Neuron (in vitro differentiated cells): ENCODE measurements at regions not wholly inside any gene's neighbourhood (a gene's known extent, or its start where the extent isn't known, plus 50 kb on each side); places are given as distances from the start of the nearest gene placed in this dataset.

Experiments
- H2AFZ ChIP-seq: one replicate; pipeline ENCODE4 v1.6.1; 2013; ENCODE audit warnings: low read depth, mild to moderate bottlenecking, inconsistent platforms, low read length, moderate library complexity
- H3K27me3 ChIP-seq: one replicate; pipeline ENCODE4 v1.6.1; 2013; ENCODE audit warnings: low read length; ENCODE audit not compliant: insufficient read depth
- H3K36me3 ChIP-seq: one replicate; pipeline ENCODE4 v1.6.1; 2013; ENCODE audit warnings: low read length; ENCODE audit not compliant: insufficient read depth
- H3K4me1 ChIP-seq: one replicate; pipeline ENCODE4 v1.6.1; 2013; ENCODE audit warnings: low read length; ENCODE audit not compliant: insufficient read depth
- H3K4me3 ChIP-seq: 2 replicates; pipeline ENCODE4 v1.5.1; 2013; ENCODE audit warnings: mild to moderate bottlenecking, low read length, moderate library complexity
- H3K9me3 ChIP-seq: one replicate; pipeline ENCODE4 v1.6.1; 2013; ENCODE audit warnings: low read length

GRCh38 chr1:88252745-88253144 lies 431.3 kb upstream of the PKN2 start:
- no peak overlapping the region for H3K4me3 ChIP-seq
- H3K4me1 ChIP-seq: no peaks in the 10 kb centered on the region
- H2AFZ ChIP-seq: no peak overlapping the region
- no peaks in the 10 kb centered on the region for H3K9me3 ChIP-seq
- H3K27me3 ChIP-seq: no peaks in the 10 kb centered on the region
- no peaks in the 10 kb centered on the region for H3K36me3 ChIP-seq

- Histone ChIP-seq H2AFZ (no peak overlapping the region), H3K27me3 (no peaks in the 10 kb centered on the region), H3K9me3 (no peaks in the 10 kb centered on the region), H3K36me3 (no peaks in the 10 kb centered on the region), H3K4me3 (no peak overlapping the region), H3K4me1 (no peaks in the 10 kb centered on the region)
Observed at GRCh38 chr1:88265606-88266005, 418.5 kb upstream of the PKN2 start.

GRCh38 chr1:88266051-88266450 lies 418.0 kb upstream of the PKN2 start:
- Histone ChIP-seq H3K4me3 (no peak overlapping the region), H3K4me1 (no peaks in the 10 kb centered on the region), H2AFZ (no peak overlapping the region), H3K27me3 (no peaks in the 10 kb centered on the region), H3K9me3 (no peaks in the 10 kb centered on the region), H3K36me3 (no peaks in the 10 kb centered on the region)

GRCh38 chr1:88272216-88272615 lies 411.9 kb upstream of the PKN2 start:
- Histone ChIP-seq H3K27me3 (no peaks in the 10 kb centered on the region), H2AFZ (peak overlapping the region; percentile 12), H3K4me3 (no peak overlapping the region), H3K9me3 (no peaks in the 10 kb centered on the region), H3K36me3 (no peaks in the 10 kb centered on the region), H3K4me1 (peaks cover 17% of the 10 kb centered on the region)

- Histone ChIP-seq H3K27me3 (no peaks in the 10 kb centered on the region), H3K36me3 (no peaks in the 10 kb centered on the region), H3K4me3 (no peak overlapping the region), H2AFZ (no peak overlapping the region), H3K9me3 (no peaks in the 10 kb centered on the region), H3K4me1 (peaks cover 17% of the 10 kb centered on the region)
Observed at GRCh38 chr1:88274431-88274830, 409.6 kb upstream of the PKN2 start.

GRCh38 chr1:88275259-88275862 lies 408.7 kb upstream of the PKN2 start:
- H3K36me3 ChIP-seq: no peaks in the 10 kb centered on the region
- no peak overlapping the region for H2AFZ ChIP-seq
- H3K4me1 ChIP-seq: peaks cover 17% of the 10 kb centered on the region
- H3K4me3 ChIP-seq: no peak overlapping the region
- no peaks in the 10 kb centered on the region for H3K9me3 ChIP-seq
- no peaks in the 10 kb centered on the region for H3K27me3 ChIP-seq

GRCh38 chr1:88276163-88276562 lies 407.9 kb upstream of the PKN2 start:
- no peak overlapping the region for H3K4me3 ChIP-seq
- H2AFZ ChIP-seq: no peak overlapping the region
- no peaks in the 10 kb centered on the region for H3K27me3 ChIP-seq

GRCh38 chr1:88284066-88284465 lies 400.0 kb upstream of the PKN2 start:
- Histone ChIP-seq H3K36me3 (no peaks in the 10 kb centered on the region), H2AFZ (no peak overlapping the region), H3K4me3 (no peak overlapping the region), H3K27me3 (no peaks in the 10 kb centered on the region), H3K4me1 (no peaks in the 10 kb centered on the region), H3K9me3 (no peaks in the 10 kb centered on the region)

More at GRCh38 chr1:88276163-88276562, 407.9 kb upstream of the PKN2 start:
- H3K9me3 ChIP-seq: no peaks in the 10 kb centered on the region
- no peaks in the 10 kb centered on the region for H3K36me3 ChIP-seq
- H3K4me1 ChIP-seq: peaks cover 17% of the 10 kb centered on the region

- no peak overlapping the region for H2AFZ ChIP-seq
- H3K36me3 ChIP-seq: no peaks in the 10 kb centered on the region
- no peaks in the 10 kb centered on the region for H3K27me3 ChIP-seq
- no peaks in the 10 kb centered on the region for H3K4me1 ChIP-seq
- H3K9me3 ChIP-seq: no peaks in the 10 kb centered on the region
- no peak overlapping the region for H3K4me3 ChIP-seq
Observed at GRCh38 chr1:88284666-88285366, 399.3 kb upstream of the PKN2 start.

- H3K27me3 ChIP-seq: no peaks in the 10 kb centered on the region
- no peak overlapping the region for H2AFZ ChIP-seq
- H3K36me3 ChIP-seq: no peaks in the 10 kb centered on the region
- no peaks in the 10 kb centered on the region for H3K4me1 ChIP-seq
- no peaks in the 10 kb centered on the region for H3K9me3 ChIP-seq
- no peak overlapping the region for H3K4me3 ChIP-seq
Observed at GRCh38 chr1:88286716-88287115, 397.4 kb upstream of the PKN2 start.

GRCh38 chr1:88288571-88288970 lies 395.5 kb upstream of the PKN2 start:
- Histone ChIP-seq H3K4me3 (no peak overlapping the region), H2AFZ (no peak overlapping the region), H3K36me3 (no peaks in the 10 kb centered on the region), H3K9me3 (no peaks in the 10 kb centered on the region), H3K4me1 (no peaks in the 10 kb centered on the region), H3K27me3 (no peaks in the 10 kb centered on the region)

- Histone ChIP-seq H2AFZ (no peak overlapping the region), H3K36me3 (no peaks in the 10 kb centered on the region), H3K4me1 (no peaks in the 10 kb centered on the region), H3K9me3 (no peaks in the 10 kb centered on the region), H3K27me3 (no peaks in the 10 kb centered on the region), H3K4me3 (no peak overlapping the region)
Observed at GRCh38 chr1:88289401-88290102, 394.5 kb upstream of the PKN2 start.

GRCh38 chr1:88291611-88292354 lies 392.3 kb upstream of the PKN2 start:
- H3K27me3 ChIP-seq: no peaks in the 10 kb centered on the region
- no peaks in the 10 kb centered on the region for H3K9me3 ChIP-seq
- no peak overlapping the region for H3K4me3 ChIP-seq
- H3K36me3 ChIP-seq: no peaks in the 10 kb centered on the region
- H3K4me1 ChIP-seq: peaks cover 5% of the 10 kb centered on the region
- no peak overlapping the region for H2AFZ ChIP-seq
